Ascending aorta (tissue), 2 donors: ENCODE measurements at regions not wholly inside any gene's neighbourhood (a gene's known extent, or its start where the extent isn't known, plus 50 kb on each side); places are given as distances from the start of the nearest gene placed in this dataset.

ENCODE experiments used
- DNase-seq, 2 donors: peaks; one replicate each; pipeline ENCODE4 v3.0.0-alpha.2; 2019; ENCODE audit warnings: low spot score in 2 of 2
- H3K27ac ChIP-seq, 2 donors: fragments of 200-600 bp; sonication (generic); one replicate each; pipeline ENCODE4 v1.5.1; 2016 to 2017; ENCODE audit warnings: mild to moderate bottlenecking in 1 of 2
- H3K27me3 ChIP-seq: fragments of 200-600 bp; sonication (generic); one replicate; pipeline ENCODE4 v1.5.1; 2017
- H3K36me3 ChIP-seq, 2 donors: fragments of 200-600 bp; sonication (generic); one replicate each; pipeline ENCODE4 v1.5.1; 2016
- H3K4me1 ChIP-seq, 2 donors: fragments of 200-600 bp; sonication (generic); one replicate each; pipeline ENCODE4 v1.5.1; 2016 to 2017; ENCODE audit warnings: mild to moderate bottlenecking in 1 of 2
- H3K4me3 ChIP-seq, 2 donors: fragments of 200-600 bp; sonication (generic); one replicate each; pipeline ENCODE4 v1.5.1; 2016 to 2017; ENCODE audit warnings: mild to moderate bottlenecking in 1 of 2
- H3K9me3 ChIP-seq, 2 donors: fragments of 200-600 bp; sonication (generic); one replicate each; pipeline ENCODE4 v1.5.1; 2016
- intact Hi-C: fragments of 100-400 bp; cut with DNase I; formaldehyde crosslinking; loops from one replicate; pipeline ENCODE4 v1.15.1; 2023
- TF ChIP-seq, protein P1 (sequence below), 3 experiments: fragments of 200-600 bp in 2 of 3; fragments of 450-650 bp in 1 of 3; sonication (generic) in 2 of 3; IDR thresholded peaks; one replicate each; pipeline ENCODE4 v1.5.1; 2016 to 2019; ENCODE audit warnings: antibody characterized with exemption in 3 of 3, mild to moderate bottlenecking in 1 of 3, moderate library complexity in 1 of 3

DNA sequence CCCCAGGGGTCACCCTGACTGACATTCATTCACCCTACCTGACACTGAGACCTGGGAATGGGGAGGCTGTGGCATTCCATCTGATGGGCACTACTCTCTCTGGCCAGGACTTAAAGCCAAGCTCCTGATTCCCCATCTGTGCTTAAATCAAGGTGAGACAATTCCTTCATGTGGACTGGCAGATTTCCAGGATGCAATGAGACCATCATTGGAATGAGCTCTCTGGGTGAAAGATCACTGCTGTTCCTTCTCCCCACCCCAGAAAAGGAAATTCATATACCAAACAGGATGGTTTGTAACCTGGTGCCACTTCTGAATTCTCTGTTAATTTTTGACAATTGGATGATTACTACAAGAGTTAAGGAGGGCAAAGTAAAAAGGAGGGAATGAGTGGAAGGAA, 354.8 kb downstream of the MID1IP1 start:
- no peaks in the 10 kb centered on the region for H3K36me3 ChIP-seq
- H3K4me3 ChIP-seq = no peak overlapping the region
- H3K4me1 ChIP-seq = no peaks in the 10 kb centered on the region
- intact Hi-C loops = no loop called here
- TF ChIP-seq, protein P1, sequence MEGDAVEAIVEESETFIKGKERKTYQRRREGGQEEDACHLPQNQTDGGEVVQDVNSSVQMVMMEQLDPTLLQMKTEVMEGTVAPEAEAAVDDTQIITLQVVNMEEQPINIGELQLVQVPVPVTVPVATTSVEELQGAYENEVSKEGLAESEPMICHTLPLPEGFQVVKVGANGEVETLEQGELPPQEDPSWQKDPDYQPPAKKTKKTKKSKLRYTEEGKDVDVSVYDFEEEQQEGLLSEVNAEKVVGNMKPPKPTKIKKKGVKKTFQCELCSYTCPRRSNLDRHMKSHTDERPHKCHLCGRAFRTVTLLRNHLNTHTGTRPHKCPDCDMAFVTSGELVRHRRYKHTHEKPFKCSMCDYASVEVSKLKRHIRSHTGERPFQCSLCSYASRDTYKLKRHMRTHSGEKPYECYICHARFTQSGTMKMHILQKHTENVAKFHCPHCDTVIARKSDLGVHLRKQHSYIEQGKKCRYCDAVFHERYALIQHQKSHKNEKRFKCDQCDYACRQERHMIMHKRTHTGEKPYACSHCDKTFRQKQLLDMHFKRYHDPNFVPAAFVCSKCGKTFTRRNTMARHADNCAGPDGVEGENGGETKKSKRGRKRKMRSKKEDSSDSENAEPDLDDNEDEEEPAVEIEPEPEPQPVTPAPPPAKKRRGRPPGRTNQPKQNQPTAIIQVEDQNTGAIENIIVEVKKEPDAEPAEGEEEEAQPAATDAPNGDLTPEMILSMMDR (IDR thresholded peaks at IDR 0.05) = no peak
- no peak overlapping the region for H3K27ac ChIP-seq
- no peaks in the 10 kb centered on the region for H3K9me3 ChIP-seq
- no peaks in the 10 kb centered on the region for H3K27me3 ChIP-seq
- DNase-seq = no peak

DNA sequence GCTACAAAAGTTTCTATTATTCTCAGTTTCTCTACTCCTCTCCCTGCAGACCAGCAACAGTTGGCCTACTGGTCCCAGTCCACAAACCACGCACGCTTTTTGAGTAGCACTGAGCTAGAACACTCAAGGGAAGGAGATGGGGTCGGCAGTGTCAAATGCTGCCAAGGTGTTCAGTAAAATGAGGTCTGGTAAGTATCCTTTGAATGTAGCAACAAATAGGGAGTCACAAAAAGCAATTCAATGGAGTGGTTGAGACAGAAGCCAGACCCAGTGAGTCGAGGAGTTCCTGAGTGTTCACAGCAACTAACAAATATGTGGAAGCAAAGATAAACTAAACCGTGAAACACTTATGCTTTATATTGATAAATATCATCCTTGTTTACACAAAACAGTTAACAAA, 355.7 kb downstream of the MID1IP1 start:
- TF ChIP-seq, protein P1 (IDR thresholded peaks at IDR 0.05) = no peak
- Histone ChIP-seq H3K27ac (no peak overlapping the region), H3K9me3 (no peaks in the 10 kb centered on the region), H3K36me3 (no peaks in the 10 kb centered on the region), H3K27me3 (no peaks in the 10 kb centered on the region), H3K4me1 (no peaks in the 10 kb centered on the region), H3K4me3 (no peak overlapping the region)
- intact Hi-C loops = no loop called here
- no peak for DNase-seq

DNA sequence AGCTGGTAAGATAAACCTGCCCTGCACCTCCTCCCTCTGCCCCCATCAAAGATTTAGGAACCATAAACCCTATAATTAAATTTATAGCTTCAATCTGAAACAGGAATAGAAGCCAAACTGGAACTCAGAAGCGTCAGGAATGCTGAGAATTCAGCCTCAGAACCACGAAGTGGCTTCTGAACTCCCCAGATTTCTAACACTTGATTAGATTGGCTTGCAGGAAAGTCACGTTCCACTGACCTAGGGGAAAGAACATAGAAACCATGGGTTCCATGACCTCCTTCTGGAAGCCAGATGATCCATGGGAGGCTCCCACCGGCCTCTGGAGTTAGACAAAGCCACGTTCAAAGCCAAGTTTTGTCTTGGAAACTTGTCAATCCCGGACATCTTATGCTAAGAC, 356.5 kb downstream of the MID1IP1 start:
- TF ChIP-seq, protein P1 (IDR thresholded peaks at IDR 0.05) = no peak
- Histone ChIP-seq H3K36me3 (no peaks in the 10 kb centered on the region), H3K4me3 (no peak overlapping the region), H3K4me1 (no peaks in the 10 kb centered on the region), H3K27ac (no peak overlapping the region), H3K9me3 (no peaks in the 10 kb centered on the region), H3K27me3 (no peaks in the 10 kb centered on the region)
- intact Hi-C loops = no loop called here
- no peak for DNase-seq

DNA sequence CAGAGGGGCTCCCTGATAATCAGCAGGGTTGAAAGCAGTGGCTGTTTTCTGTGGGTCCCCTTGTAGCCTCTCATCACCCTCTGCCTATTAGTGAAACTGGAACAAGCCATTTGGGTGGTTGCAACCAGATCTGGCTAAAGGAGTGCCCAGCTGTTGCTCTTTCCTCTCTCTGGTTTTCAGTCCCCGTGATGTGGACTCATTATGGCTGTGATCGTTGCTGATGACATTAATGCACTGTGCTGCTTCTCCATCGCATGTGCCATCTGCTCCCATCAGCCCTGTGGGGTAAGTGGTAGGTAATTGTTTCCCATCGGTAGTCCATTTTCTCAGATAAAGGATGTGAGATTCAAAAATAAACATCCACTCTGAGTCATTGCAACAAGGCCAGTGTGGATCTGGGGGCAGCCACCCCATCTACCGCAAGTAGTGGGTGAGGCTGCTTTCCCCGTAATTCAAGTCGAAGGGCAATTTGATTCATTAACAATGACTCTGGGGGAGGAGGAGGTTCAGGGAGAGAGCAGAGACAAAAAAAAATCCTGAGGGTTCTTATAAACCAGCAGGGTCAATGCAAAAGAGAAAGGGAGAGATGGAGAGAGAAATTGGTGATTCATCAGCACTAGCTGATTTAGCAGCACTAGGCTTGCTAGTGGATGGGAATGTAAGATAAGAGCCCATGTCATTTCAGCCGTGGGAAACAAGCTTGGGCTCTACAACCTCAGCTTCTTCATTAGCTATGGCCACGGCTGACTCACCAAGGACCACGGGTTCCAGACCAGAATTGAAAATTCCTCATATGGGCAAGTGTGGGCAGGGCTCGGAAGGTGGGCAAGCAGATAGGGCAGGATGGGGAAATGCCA, 357.8 kb downstream of the MID1IP1 start:
- intact Hi-C loops = no loop called here
- no peak overlapping the region for H3K4me3 ChIP-seq
- H3K4me1 ChIP-seq = no peaks in the 10 kb centered on the region
- no peaks in the 10 kb centered on the region for H3K27me3 ChIP-seq
- H3K9me3 ChIP-seq = no peaks in the 10 kb centered on the region
- no peak for DNase-seq
- H3K36me3 ChIP-seq = no peaks in the 10 kb centered on the region
- TF ChIP-seq, protein P1 (IDR thresholded peaks at IDR 0.05) = no peak
- no peak overlapping the region for H3K27ac ChIP-seq

DNA sequence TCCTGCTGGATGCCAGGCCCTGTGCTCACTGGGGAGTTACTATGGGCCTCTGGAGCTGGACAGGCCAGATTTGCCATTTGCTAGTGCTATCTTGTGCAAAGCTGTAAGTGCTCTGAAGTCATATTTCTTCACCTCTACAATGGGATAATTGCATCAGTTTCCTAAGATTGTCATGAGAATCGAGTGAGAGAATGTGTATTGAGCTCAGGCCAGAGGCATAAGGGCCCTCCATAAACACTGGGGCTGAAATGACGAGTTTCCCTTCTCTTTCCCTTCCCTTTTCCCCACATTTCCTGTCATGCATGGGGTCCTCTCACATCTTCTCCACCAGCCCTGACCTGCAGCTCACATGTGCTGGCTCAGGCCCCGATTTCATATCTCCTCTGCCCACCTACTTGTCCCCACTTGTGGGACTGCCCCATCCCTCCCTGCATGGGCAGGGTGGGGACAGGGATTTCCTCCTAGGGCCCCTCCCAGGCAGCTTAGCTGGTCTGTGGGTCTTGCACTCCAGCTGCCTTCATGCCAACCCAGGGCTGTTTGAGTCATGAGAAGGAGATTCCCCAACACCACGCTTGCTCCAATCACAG, 358.8 kb downstream of the MID1IP1 start:
- TF ChIP-seq, protein P1 (IDR thresholded peaks at IDR 0.05) = no peak
- intact Hi-C loops = no loop called here

More for the DNA sequence above, 358.8 kb downstream of the MID1IP1 start:
- Histone ChIP-seq H3K27ac (no peak overlapping the region), H3K36me3 (no peaks in the 10 kb centered on the region), H3K27me3 (no peaks in the 10 kb centered on the region), H3K9me3 (no peaks in the 10 kb centered on the region), H3K4me3 (no peak overlapping the region), H3K4me1 (no peaks in the 10 kb centered on the region)
- no peak for DNase-seq
